GM21447 (cell line): ENCODE measurements at regions not wholly inside any gene's neighbourhood (a gene's known extent, or its start where the extent isn't known, plus 50 kb on each side); places are given as distances from the start of the nearest gene placed in this dataset.
"Not testable (repeated sequence)": the region's sequence is repeated elsewhere in the genome, so short reads cannot be mapped to it uniquely, and the experiment has no call there.

Experiments
- ATAC-seq: cut with Tn5 transposase; IDR thresholded peaks from one replicate; pipeline ENCODE4 v1.9.1; 2021; ENCODE audit not compliant: unreplicated experiment

GRCh38 chr2:220717283-220717682 lies 854.8 kb downstream of the EPHA4 start:
- no peak for ATAC-seq

- no peak for ATAC-seq
Observed at GRCh38 chr2:220736778-220737177, 835.3 kb downstream of the EPHA4 start.

- no peak for ATAC-seq
Observed at GRCh38 chr2:220743203-220743602, 828.9 kb downstream of the EPHA4 start.

- no peak for ATAC-seq
Observed at GRCh38 chr2:220744861-220745260, 827.2 kb downstream of the EPHA4 start.

GRCh38 chr2:220745682-220746081 lies 826.4 kb downstream of the EPHA4 start:
- ATAC-seq = no peak

GRCh38 chr2:220747736-220748135 lies 824.4 kb downstream of the EPHA4 start:
- ATAC-seq = no peak

GRCh38 chr2:220748875-220749479 lies 823.1 kb downstream of the EPHA4 start:
- ATAC-seq = no peak

GRCh38 chr2:220753486-220753885 lies 818.6 kb downstream of the EPHA4 start:
- ATAC-seq = no peak

- ATAC-seq = no peak
Observed at GRCh38 chr2:220756653-220757052, 815.5 kb downstream of the EPHA4 start.

- ATAC-seq = not testable (repeated sequence)
Observed at GRCh38 chr2:220758376-220758775, 813.7 kb downstream of the EPHA4 start.

- no peak for ATAC-seq
Observed at GRCh38 chr2:220764171-220764570, 807.9 kb downstream of the EPHA4 start.

GRCh38 chr2:220767591-220768255 lies 804.4 kb downstream of the EPHA4 start:
- no peak for ATAC-seq

GRCh38 chr2:220775856-220776488 lies 796.1 kb downstream of the EPHA4 start:
- ATAC-seq = no peak

GRCh38 chr2:220779076-220779475 lies 793.0 kb downstream of the EPHA4 start:
- not testable (repeated sequence) for ATAC-seq

GRCh38 chr2:220779511-220779910 lies 792.6 kb downstream of the EPHA4 start:
- ATAC-seq = no peak

- ATAC-seq = no peak
Observed at GRCh38 chr2:220779931-220780330, 792.2 kb downstream of the EPHA4 start.

GRCh38 chr2:220781622-220782241 lies 790.4 kb downstream of the EPHA4 start:
- ATAC-seq = no peak

GRCh38 chr2:220782609-220783113 lies 789.4 kb downstream of the EPHA4 start:
- ATAC-seq = no peak

GRCh38 chr2:220783671-220784070 lies 788.4 kb downstream of the EPHA4 start:
- no peak for ATAC-seq

GRCh38 chr2:220785178-220785577 lies 786.9 kb downstream of the EPHA4 start:
- ATAC-seq = no peak

- no peak for ATAC-seq
Observed at GRCh38 chr2:220786216-220786615, 785.9 kb downstream of the EPHA4 start.

- no peak for ATAC-seq
Observed at GRCh38 chr2:220787251-220787650, 784.9 kb downstream of the EPHA4 start.
